ENCODE measurements at regions not wholly inside any gene's neighbourhood (a gene's known extent, or its start where the extent isn't known, plus 50 kb on each side); places are given as distances from the start of the nearest gene placed in this dataset.

DNA sequence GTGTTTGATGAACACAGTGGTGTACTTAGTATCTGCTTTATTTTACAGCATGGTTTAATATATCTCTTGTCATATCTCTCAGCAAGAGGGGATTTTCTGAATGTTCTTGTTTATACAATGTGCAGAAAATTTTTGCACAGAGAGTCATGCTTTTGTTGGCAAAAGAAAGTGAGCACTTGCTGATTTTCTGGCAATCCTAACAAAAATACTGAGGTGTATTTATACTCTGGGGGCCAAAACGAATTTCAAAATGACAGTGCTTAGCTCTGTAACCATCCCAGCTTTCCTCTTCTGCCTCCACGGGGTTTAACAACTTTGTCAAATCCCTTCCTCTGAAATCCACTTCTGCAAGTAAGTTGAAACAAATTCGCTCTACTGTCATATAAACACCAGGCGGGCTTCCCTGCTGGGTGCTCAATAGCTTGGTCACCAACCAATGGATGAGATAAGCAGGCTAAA, 169.2 kb downstream of the NOC3L start:
- TF ChIP-seq, protein P1, sequence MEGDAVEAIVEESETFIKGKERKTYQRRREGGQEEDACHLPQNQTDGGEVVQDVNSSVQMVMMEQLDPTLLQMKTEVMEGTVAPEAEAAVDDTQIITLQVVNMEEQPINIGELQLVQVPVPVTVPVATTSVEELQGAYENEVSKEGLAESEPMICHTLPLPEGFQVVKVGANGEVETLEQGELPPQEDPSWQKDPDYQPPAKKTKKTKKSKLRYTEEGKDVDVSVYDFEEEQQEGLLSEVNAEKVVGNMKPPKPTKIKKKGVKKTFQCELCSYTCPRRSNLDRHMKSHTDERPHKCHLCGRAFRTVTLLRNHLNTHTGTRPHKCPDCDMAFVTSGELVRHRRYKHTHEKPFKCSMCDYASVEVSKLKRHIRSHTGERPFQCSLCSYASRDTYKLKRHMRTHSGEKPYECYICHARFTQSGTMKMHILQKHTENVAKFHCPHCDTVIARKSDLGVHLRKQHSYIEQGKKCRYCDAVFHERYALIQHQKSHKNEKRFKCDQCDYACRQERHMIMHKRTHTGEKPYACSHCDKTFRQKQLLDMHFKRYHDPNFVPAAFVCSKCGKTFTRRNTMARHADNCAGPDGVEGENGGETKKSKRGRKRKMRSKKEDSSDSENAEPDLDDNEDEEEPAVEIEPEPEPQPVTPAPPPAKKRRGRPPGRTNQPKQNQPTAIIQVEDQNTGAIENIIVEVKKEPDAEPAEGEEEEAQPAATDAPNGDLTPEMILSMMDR (IDR thresholded peaks at IDR 0.05), result no peak
- TF ChIP-seq YY1 (IDR thresholded peaks at IDR 0.05; ENCODE audit: low read depth) (no peak), TEAD4 (IDR thresholded peaks at IDR 0.05; ENCODE audit: borderline replicate concordance, insufficient read depth) (peak; percentile 89), TAF1 (IDR thresholded peaks at IDR 0.05; ENCODE audit: borderline replicate concordance, low read depth, low read length) (no peak), RAD21 (IDR thresholded peaks at IDR 0.05; ENCODE audit: low read length) (no peak), GABPA (IDR thresholded peaks at IDR 0.05; ENCODE audit: low read depth) (no peak), JUND (IDR thresholded peaks at IDR 0.05) (peak; percentile 87), EP300 (IDR thresholded peaks at IDR 0.05; ENCODE audit: borderline replicate concordance in 1 of 2, low read depth in 1 of 2, low read length in 1 of 2) (peak; percentile 14 to 91; a peak in 3 of 4 replicates), SMC3 (IDR thresholded peaks at IDR 0.05; ENCODE audit: low read depth, low read length) (no peak)
- TF ChIP-seq, protein P2, sequence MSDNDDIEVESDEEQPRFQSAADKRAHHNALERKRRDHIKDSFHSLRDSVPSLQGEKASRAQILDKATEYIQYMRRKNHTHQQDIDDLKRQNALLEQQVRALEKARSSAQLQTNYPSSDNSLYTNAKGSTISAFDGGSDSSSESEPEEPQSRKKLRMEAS (IDR thresholded peaks at IDR 0.05; ENCODE audit: low read depth), result peak; percentile 69; the same call in 1 of the 2 replicates
